Thymus (tissue), 11 donors: ENCODE measurements at regions not wholly inside any gene's neighbourhood (a gene's known extent, or its start where the extent isn't known, plus 50 kb on each side); places are given as distances from the start of the nearest gene placed in this dataset.

Experiments used
- DNase-seq, 9 donors: peaks; one replicate each; pipeline ENCODE4 v3.0.0-alpha.2; 2013; ENCODE audit warnings: low spot score in 9 of 9, low read depth in 6 of 9, missing footprints in 1 of 9
- H3K27ac ChIP-seq, 2 donors: one replicate each; pipeline ENCODE4 v1.5.1; 2013; ENCODE audit warnings: control low read depth in 1 of 2, low read depth in 1 of 2, low read length in 1 of 2, mild to moderate bottlenecking in 1 of 2, moderate library complexity in 1 of 2
- H3K27me3 ChIP-seq, 2 donors: one replicate each; pipeline ENCODE4 v1.5.1; 2013; ENCODE audit warnings: low read length in 1 of 2; ENCODE audit not compliant: control insufficient read depth in 2 of 2, insufficient read depth in 1 of 2
- H3K36me3 ChIP-seq, 2 donors: one replicate each; pipeline ENCODE4 v1.5.1; 2013; ENCODE audit warnings: low read length in 1 of 2, mild to moderate bottlenecking in 1 of 2, moderate library complexity in 1 of 2; ENCODE audit not compliant: control insufficient read depth in 2 of 2, insufficient read depth in 2 of 2
- H3K4me1 ChIP-seq, 2 donors: one replicate each; pipeline ENCODE4 v1.5.1; 2013; ENCODE audit warnings: low read length in 2 of 2; ENCODE audit not compliant: control insufficient read depth in 2 of 2, insufficient read depth in 2 of 2
- H3K4me3 ChIP-seq, 2 donors: one replicate each; pipeline ENCODE4 v1.5.1; 2013; ENCODE audit warnings: low read length in 2 of 2, control low read depth in 1 of 2, mild to moderate bottlenecking in 1 of 2
- H3K9me3 ChIP-seq, 2 donors: one replicate each; pipeline ENCODE4 v1.5.1; 2013; ENCODE audit warnings: low read length in 1 of 2, mild to moderate bottlenecking in 1 of 2; ENCODE audit not compliant: control insufficient read depth in 2 of 2, insufficient read depth in 1 of 2
- WGBS: extraction: QIAGEN DNeasy Blood & Tissue Kit; methylation state at CpG from one replicate; pipeline ENCODE4 v1.1.7; 2013; 5-methylcytosine and 5-hydroxymethylcytosine counted together
- donor health status: healthy.

- Histone ChIP-seq H3K36me3 (no peaks in the 10 kb centered on the region), H3K9me3 (no peaks in the 10 kb centered on the region), H3K4me3 (no peak overlapping the region), H3K27me3 (peaks cover 2 to 23% of the 10 kb centered on the region in 2 donors), H3K4me1 (no peaks in the 10 kb centered on the region), H3K27ac (no peak overlapping the region)
- no peak for DNase-seq
- 49% methylated on average over 8 of the region's 8 CpGs for WGBS
Observed at GRCh38 chr12:113643177-113643974, 171.7 kb upstream of the LHX5 start.

- 81% methylated on average over 2 of the region's 2 CpGs for WGBS
- Histone ChIP-seq H3K4me3 (no peak overlapping the region), H3K27me3 (peaks cover 6 to 25% of the 10 kb centered on the region in 2 donors), H3K4me1 (no peaks in the 10 kb centered on the region), H3K27ac (no peak overlapping the region), H3K9me3 (no peaks in the 10 kb centered on the region), H3K36me3 (no peaks in the 10 kb centered on the region)
- DNase-seq = no peak
Observed at GRCh38 chr12:113642672-113643071, 171.0 kb upstream of the LHX5 start.

- Histone ChIP-seq H3K27me3 (peaks cover 10 to 29% of the 10 kb centered on the region in 2 donors), H3K27ac (no peak overlapping the region), H3K4me1 (no peaks in the 10 kb centered on the region), H3K4me3 (no peak overlapping the region), H3K9me3 (no peaks in the 10 kb centered on the region), H3K36me3 (no peaks in the 10 kb centered on the region)
- WGBS = 68% methylated on average over 3 of the region's 3 CpGs
- DNase-seq = no peak
Observed at GRCh38 chr12:113642216-113642615, 170.5 kb upstream of the LHX5 start.

- H3K9me3 ChIP-seq = no peaks in the 10 kb centered on the region
- H3K4me3 ChIP-seq = no peak overlapping the region
- H3K27ac ChIP-seq = no peak overlapping the region
- DNase-seq = no peak
- no peaks in the 10 kb centered on the region for H3K4me1 ChIP-seq
- no peaks in the 10 kb centered on the region for H3K36me3 ChIP-seq
- WGBS = 36% methylated on average over 11 of the region's 11 CpGs
- peaks cover 10 to 33% of the 10 kb centered on the region in 2 donors for H3K27me3 ChIP-seq
Observed at GRCh38 chr12:113641426-113642030, 169.9 kb upstream of the LHX5 start.

GRCh38 chr12:113640837-113641236, 169.2 kb upstream of the LHX5 start:
- Histone ChIP-seq H3K4me3 (no peak overlapping the region), H3K27me3 (peaks cover 10 to 36% of the 10 kb centered on the region in 2 donors), H3K9me3 (no peaks in the 10 kb centered on the region), H3K4me1 (no peaks in the 10 kb centered on the region), H3K27ac (no peak overlapping the region), H3K36me3 (no peaks in the 10 kb centered on the region)
- DNase-seq = no peak
- 83% methylated on average over 5 of the region's 5 CpGs for WGBS

GRCh38 chr12:113639474-113639873, 167.8 kb upstream of the LHX5 start:
- Histone ChIP-seq H3K27me3 (peaks cover 10 to 33% of the 10 kb centered on the region in 2 donors), H3K27ac (no peak overlapping the region), H3K9me3 (no peaks in the 10 kb centered on the region), H3K4me3 (no peak overlapping the region), H3K36me3 (no peaks in the 10 kb centered on the region), H3K4me1 (no peaks in the 10 kb centered on the region)
- no peak for DNase-seq
- 92% methylated on average over 10 of the region's 10 CpGs for WGBS

- no peaks in the 10 kb centered on the region for H3K9me3 ChIP-seq
- no peaks in the 10 kb centered on the region for H3K36me3 ChIP-seq
- no peak overlapping the region for H3K4me3 ChIP-seq
- H3K27me3 ChIP-seq = peaks cover 10 to 33% of the 10 kb centered on the region in 2 donors
- 28% methylated on average over 11 of the region's 11 CpGs for WGBS
- no peak for DNase-seq
- no peak overlapping the region for H3K27ac ChIP-seq
- no peaks in the 10 kb centered on the region for H3K4me1 ChIP-seq
Observed at GRCh38 chr12:113638460-113638775, 166.7 kb upstream of the LHX5 start.

GRCh38 chr12:113634982-113635381, 163.3 kb upstream of the LHX5 start:
- no peaks in the 10 kb centered on the region for H3K36me3 ChIP-seq
- no peaks in the 10 kb centered on the region for H3K4me1 ChIP-seq
- peaks cover 10 to 30% of the 10 kb centered on the region in 2 donors for H3K27me3 ChIP-seq
- H3K27ac ChIP-seq = no peak overlapping the region
- DNase-seq = no peak
- H3K4me3 ChIP-seq = no peak overlapping the region
- H3K9me3 ChIP-seq = no peaks in the 10 kb centered on the region
- WGBS = 65% methylated on average over 8 of the region's 8 CpGs

GRCh38 chr12:113634474-113634873, 162.8 kb upstream of the LHX5 start:
- Histone ChIP-seq H3K27ac (no peak overlapping the region), H3K4me1 (no peaks in the 10 kb centered on the region), H3K27me3 (peaks cover 10 to 27% of the 10 kb centered on the region in 2 donors), H3K4me3 (no peak overlapping the region), H3K9me3 (no peaks in the 10 kb centered on the region), H3K36me3 (no peaks in the 10 kb centered on the region)
- 66% methylated on average over 6 of the region's 6 CpGs for WGBS
- no peak for DNase-seq
